GM10266 (cell line): ENCODE measurements at regions not wholly inside any gene's neighbourhood (a gene's known extent, or its start where the extent isn't known, plus 50 kb on each side); places are given as distances from the start of the nearest gene placed in this dataset.

Experiments
- DNase-seq: peaks from one replicate; pipeline ENCODE4 v3.0.0; 2012; ENCODE audit errors: extremely low spot score
- TF ChIP-seq, protein P1 (sequence below): IDR thresholded peaks from 2 replicates; pipeline ENCODE4 v1.5.1; 2012; ENCODE audit warnings: mild to moderate bottlenecking, low read depth; ENCODE audit not compliant: control insufficient read depth, insufficient read depth; ENCODE audit errors: missing control alignments

DNA sequence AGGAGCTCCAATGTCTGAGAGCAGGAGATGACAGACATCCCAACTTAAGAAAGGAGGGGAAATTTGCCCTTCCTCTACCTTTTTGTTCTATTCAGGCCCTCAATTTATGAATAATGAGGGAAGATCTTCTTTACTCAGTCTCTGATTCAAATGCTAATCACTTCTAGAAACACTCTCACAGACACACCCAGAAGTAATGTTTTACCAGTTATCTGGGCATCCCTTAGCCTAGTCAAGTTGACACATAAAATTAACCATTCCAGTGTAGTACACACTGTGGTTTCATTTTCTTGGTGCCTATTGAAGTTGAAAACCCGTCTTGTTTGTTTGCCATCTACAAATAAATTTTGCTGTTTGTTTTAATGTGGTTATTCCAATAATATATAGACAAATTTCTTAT lies 167.6 kb downstream of the PCSK1 start:
- TF ChIP-seq, protein P1, sequence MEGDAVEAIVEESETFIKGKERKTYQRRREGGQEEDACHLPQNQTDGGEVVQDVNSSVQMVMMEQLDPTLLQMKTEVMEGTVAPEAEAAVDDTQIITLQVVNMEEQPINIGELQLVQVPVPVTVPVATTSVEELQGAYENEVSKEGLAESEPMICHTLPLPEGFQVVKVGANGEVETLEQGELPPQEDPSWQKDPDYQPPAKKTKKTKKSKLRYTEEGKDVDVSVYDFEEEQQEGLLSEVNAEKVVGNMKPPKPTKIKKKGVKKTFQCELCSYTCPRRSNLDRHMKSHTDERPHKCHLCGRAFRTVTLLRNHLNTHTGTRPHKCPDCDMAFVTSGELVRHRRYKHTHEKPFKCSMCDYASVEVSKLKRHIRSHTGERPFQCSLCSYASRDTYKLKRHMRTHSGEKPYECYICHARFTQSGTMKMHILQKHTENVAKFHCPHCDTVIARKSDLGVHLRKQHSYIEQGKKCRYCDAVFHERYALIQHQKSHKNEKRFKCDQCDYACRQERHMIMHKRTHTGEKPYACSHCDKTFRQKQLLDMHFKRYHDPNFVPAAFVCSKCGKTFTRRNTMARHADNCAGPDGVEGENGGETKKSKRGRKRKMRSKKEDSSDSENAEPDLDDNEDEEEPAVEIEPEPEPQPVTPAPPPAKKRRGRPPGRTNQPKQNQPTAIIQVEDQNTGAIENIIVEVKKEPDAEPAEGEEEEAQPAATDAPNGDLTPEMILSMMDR = no peak
- no peak for DNase-seq

GRCh38 chr5:96264047-96264446 lies 169.0 kb downstream of the PCSK1 start:
- DNase-seq = no peak
- TF ChIP-seq, protein P1 = no peak

DNA sequence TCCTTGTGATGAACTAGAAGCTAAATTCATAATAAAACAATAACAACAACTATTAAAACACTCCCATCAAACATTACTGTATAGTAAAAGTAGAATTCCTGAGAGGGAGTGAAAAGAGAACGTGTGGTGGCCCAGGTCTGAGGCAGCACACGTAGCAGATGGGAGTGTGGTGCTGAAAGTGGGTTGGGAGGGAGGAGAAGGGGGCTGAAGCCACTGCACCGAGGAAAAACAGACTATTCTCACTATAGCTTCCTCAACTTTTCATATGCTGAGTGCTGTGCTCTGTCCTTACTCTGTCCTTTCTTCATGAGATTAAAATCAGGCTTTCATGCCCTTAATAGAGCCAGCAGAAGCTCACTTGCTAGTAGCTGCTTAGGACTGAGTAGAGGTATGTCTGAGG lies 170.9 kb downstream of the PCSK1 start:
- TF ChIP-seq, protein P1 = no peak
- DNase-seq = no peak

GRCh38 chr5:96260009-96260408 lies 173.0 kb downstream of the PCSK1 start:
- TF ChIP-seq, protein P1 = no peak
- no peak for DNase-seq

GRCh38 chr5:96259151-96259772 lies 173.8 kb downstream of the PCSK1 start:
- TF ChIP-seq, protein P1 = no peak
- no peak for DNase-seq

DNA sequence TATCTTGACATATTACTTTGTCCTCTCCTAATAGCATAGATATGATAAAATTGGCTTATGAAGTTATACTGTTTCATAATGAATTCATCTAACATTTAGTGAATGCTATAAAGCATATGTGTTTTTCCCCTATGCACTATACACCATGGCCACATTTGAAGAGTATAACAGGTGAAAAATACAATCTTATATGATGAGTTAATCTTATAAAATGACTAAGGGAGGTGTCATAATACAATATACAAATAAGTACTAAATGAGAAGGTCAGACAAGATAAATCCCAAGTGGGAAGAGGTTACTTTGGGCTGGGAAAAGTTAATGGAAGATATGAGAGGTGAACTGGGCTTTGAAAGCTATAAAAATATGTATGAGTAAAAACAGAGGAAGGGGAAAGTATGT lies 174.4 kb downstream of the PCSK1 start:
- TF ChIP-seq, protein P1 = no peak

GRCh38 chr5:96257904-96258303 lies 175.1 kb downstream of the PCSK1 start:
- TF ChIP-seq, protein P1 = no peak
- DNase-seq = no peak

More for the DNA sequence above, 174.4 kb downstream of the PCSK1 start:
- DNase-seq = no peak
